GM12878 (cell line): ENCODE measurements at regions not wholly inside any gene's neighbourhood (a gene's known extent, or its start where the extent isn't known, plus 50 kb on each side); places are given as distances from the start of the nearest gene placed in this dataset.

Experiments
- ATAC-seq: fragments of 200-7000 bp; cut with Tn5 transposase; 3 replicates; pipeline ENCODE4 v1.9.1; 2020; ENCODE audit warnings: mild to moderate bottlenecking, moderate library complexity
- BruUV-seq: library from RNA; stranded (reverse); fragments of 400-500 nt; replicated peaks from 2 replicates; lab custom pipeline; 2021; lab: Mats Ljungman, UMichigan
- CTCF ChIA-PET: fragments of 300-600 bp; sonication (Branson Sonifier 250); formaldehyde crosslinking; extraction: SDS; loops from one replicate; lab custom pipeline; 2021; ENCODE audit warnings: inconsistent platforms; lab: Yijun Ruan, JAX
- POLR2A ChIA-PET: fragments of 350-600 bp; formaldehyde crosslinking; extraction: SDS; loops from one replicate; lab custom pipeline; 2021; ENCODE audit warnings: inconsistent platforms; lab: Charles Lee
- RAD21 ChIA-PET: fragments of 300-600 bp; sonication (Branson Sonifier 250); formaldehyde crosslinking; loops from one replicate; lab custom pipeline; 2023; ENCODE audit warnings: antibody characterized with exemption; ENCODE audit not compliant: unreplicated experiment; lab: Charles Lee
- SMC1A ChIA-PET: fragments of 300-600 bp; sonication (Branson Sonifier 250); formaldehyde crosslinking; loops from one replicate; lab custom pipeline; 2023; ENCODE audit not compliant: unreplicated experiment, uncharacterized antibody; lab: Charles Lee
- DNase-seq: peaks from one replicate; pipeline ENCODE4 v3.0.0-alpha.2; 2011; ENCODE audit warnings: low read depth, low spot score
- FAIRE-seq: peaks from 3 replicates; lab custom pipeline; 2011; peaks lifted over from hg19 to GRCh38; lab: Jason Lieb, UNC
- H2AFZ ChIP-seq: 2 replicates; pipeline ENCODE4 v1.6.0; 2011; ENCODE audit warnings: low read depth, low read length, control low read depth; ENCODE audit not compliant: control insufficient read depth
- H3K27ac ChIP-seq: 2 replicates; pipeline ENCODE4 v1.5.1; 2011; ENCODE audit warnings: control low read depth; ENCODE audit not compliant: control insufficient read depth, insufficient read depth
- H3K27me3 ChIP-seq, 2 experiments: replicated peaks in 1 of 2; 2 replicates each; pipeline versions ENCODE4 v1.6.0 to v1.6.1; 2011; ENCODE audit warnings: low read length in 1 of 2; ENCODE audit not compliant: control insufficient read depth in 2 of 2, insufficient read depth in 2 of 2
- H3K36me3 ChIP-seq, 2 experiments: 2 replicates each; pipeline ENCODE4 v1.5.1; 2011; ENCODE audit warnings: low read length in 1 of 2; ENCODE audit not compliant: control insufficient read depth in 2 of 2, insufficient read depth in 2 of 2
- H3K4me1 ChIP-seq: 2 replicates; pipeline ENCODE4 v1.6.1; 2011; ENCODE audit warnings: mild to moderate bottlenecking, low read length, moderate library complexity, mixed read lengths; ENCODE audit not compliant: control insufficient read depth, insufficient read depth
- H3K4me2 ChIP-seq: 2 replicates; pipeline ENCODE4 v1.6.0; 2011; ENCODE audit warnings: control low read depth; ENCODE audit not compliant: control insufficient read depth, insufficient read depth
- H3K4me3 ChIP-seq: fragments of 200-600 bp; sonication (generic); 2 replicates; pipeline ENCODE4 v1.5.1; 2016
- H3K79me2 ChIP-seq: 2 replicates; pipeline ENCODE4 v1.6.0; 2011; ENCODE audit warnings: low read length; ENCODE audit not compliant: control insufficient read depth, insufficient read depth
- H3K9ac ChIP-seq: 2 replicates; pipeline ENCODE4 v1.8.0; 2011; ENCODE audit warnings: low read length, control low read depth, mixed read lengths; ENCODE audit not compliant: control insufficient read depth, insufficient read depth
- H3K9me3 ChIP-seq: replicated peaks from 3 replicates; pipeline ENCODE4 v1.5.1; 2011; ENCODE audit warnings: mild to moderate bottlenecking, low read length; ENCODE audit not compliant: control insufficient read depth, insufficient read depth
- H4K20me1 ChIP-seq: 2 replicates; pipeline ENCODE4 v1.6.0; 2011; ENCODE audit not compliant: control insufficient read depth, insufficient read depth
- RAD21 ChIP-seq: IDR thresholded peaks from 2 replicates; pipeline ENCODE4 v1.6.1; 2011; ENCODE audit warnings: mild to moderate bottlenecking, low read depth, low read length, moderate library complexity; ENCODE audit not compliant: insufficient read depth
- SMAD1 ChIP-seq: fragments of 450-650 bp; IDR thresholded peaks from 2 replicates; pipeline ENCODE4 v1.6.1; 2018; ENCODE audit warnings: mild to moderate bottlenecking, low read depth; ENCODE audit not compliant: partially characterized antibody
- SMC3 ChIP-seq: IDR thresholded peaks from 2 replicates; pipeline ENCODE4 v1.6.1; 2011; ENCODE audit warnings: low read length, improper control_type of control experiment, borderline replicate concordance
- WGBS: methylation state at CpG from one replicate; pipeline ENCODE4 v1.1.6; 2016; ENCODE audit warnings: low lambda C conversion rate; ENCODE audit not compliant: insufficient replicate concordance, insufficient coverage; ENCODE audit errors: missing lambda C conversion rate; 5-methylcytosine and 5-hydroxymethylcytosine counted together
- in situ Hi-C: fragments of 300-500 bp; cut with MboI; formaldehyde crosslinking; loops from 9 replicates; pipeline ENCODE4 v1.14.3; 2018; ENCODE audit warnings: mixed read lengths
- intact Hi-C: fragments of 100-400 bp; cut with micrococcal nuclease; formaldehyde crosslinking; loops from one replicate; pipeline ENCODE4 v1.14.2; 2022; ENCODE audit not compliant: unreplicated experiment
- TF ChIP-seq, protein P1 (sequence below), 3 experiments: IDR thresholded peaks in 2 of 3; conservative IDR thresholded peaks in 1 of 3; 2 replicates each; pipeline ENCODE4 v1.5.1; 2011; ENCODE audit warnings: low read depth in 3 of 3, low read length in 3 of 3, mild to moderate bottlenecking in 3 of 3, control low read depth in 2 of 3, moderate library complexity in 2 of 3, inconsistent platforms in 1 of 3, mixed read lengths in 1 of 3; ENCODE audit not compliant: control insufficient read depth in 2 of 3, insufficient read depth in 1 of 3; ENCODE audit errors: extremely low read depth in 1 of 3

GRCh38 chr10:78937800-78938694, 130.7 kb upstream of the ZMIZ1 start:
- intact Hi-C loops (loop anchor here (1.0 kb wide), 1 partner anchor 257 kb away; no protein-coding TSS in a partner anchor), in situ Hi-C loops (no loop called here)
- H3K4me2 ChIP-seq: no peak overlapping the region
- no peak overlapping the region for H2AFZ ChIP-seq
- H4K20me1 ChIP-seq: no peaks in the 10 kb centered on the region; the same call in 1 of the 2 replicates
- POLR2A ChIA-PET: no interaction called here
- DNase-seq: no peak
- no peak overlapping the region for H3K4me3 ChIP-seq
- 19% methylated on average over 10 of the region's 10 CpGs for WGBS
- no TSS peak for BruUV-seq
- TF ChIP-seq SMAD1 (no peak), RAD21 (peak; percentile 41; the same call in 1 of the 2 replicates), SMC3 (peak; percentile 37)
- TF ChIP-seq, protein P1, sequence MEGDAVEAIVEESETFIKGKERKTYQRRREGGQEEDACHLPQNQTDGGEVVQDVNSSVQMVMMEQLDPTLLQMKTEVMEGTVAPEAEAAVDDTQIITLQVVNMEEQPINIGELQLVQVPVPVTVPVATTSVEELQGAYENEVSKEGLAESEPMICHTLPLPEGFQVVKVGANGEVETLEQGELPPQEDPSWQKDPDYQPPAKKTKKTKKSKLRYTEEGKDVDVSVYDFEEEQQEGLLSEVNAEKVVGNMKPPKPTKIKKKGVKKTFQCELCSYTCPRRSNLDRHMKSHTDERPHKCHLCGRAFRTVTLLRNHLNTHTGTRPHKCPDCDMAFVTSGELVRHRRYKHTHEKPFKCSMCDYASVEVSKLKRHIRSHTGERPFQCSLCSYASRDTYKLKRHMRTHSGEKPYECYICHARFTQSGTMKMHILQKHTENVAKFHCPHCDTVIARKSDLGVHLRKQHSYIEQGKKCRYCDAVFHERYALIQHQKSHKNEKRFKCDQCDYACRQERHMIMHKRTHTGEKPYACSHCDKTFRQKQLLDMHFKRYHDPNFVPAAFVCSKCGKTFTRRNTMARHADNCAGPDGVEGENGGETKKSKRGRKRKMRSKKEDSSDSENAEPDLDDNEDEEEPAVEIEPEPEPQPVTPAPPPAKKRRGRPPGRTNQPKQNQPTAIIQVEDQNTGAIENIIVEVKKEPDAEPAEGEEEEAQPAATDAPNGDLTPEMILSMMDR (IDR thresholded peaks at IDR 0.05 in 2 of 3, conservative IDR thresholded peaks at IDR 0.05 in 1 of 3; ENCODE audit: control insufficient read depth in 2 of 3, extremely low read depth in 1 of 3, insufficient read depth in 1 of 3, low read depth in 3 of 3, low read length in 3 of 3): peak; percentile 24 to 35 (median 29); a peak in 4 of 6 replicates
- SMC1A ChIA-PET: interaction anchor here (0.8 to 1.4 kb wide), 2 partner anchors 8 to 13 kb away, joined by 3 read pairs; no protein-coding TSS in a partner anchor
- no peaks in the 10 kb centered on the region for H3K4me1 ChIP-seq
- CTCF ChIA-PET: interaction anchor here (1.4 kb wide), 1 partner anchor 257 kb away, joined by 4 read pairs; no protein-coding TSS in a partner anchor
- H3K27ac ChIP-seq: no peak overlapping the region
- H3K36me3 ChIP-seq: no peaks in the 10 kb centered on the region
- RAD21 ChIA-PET: no interaction called here
- no peaks in the 10 kb centered on the region for H3K79me2 ChIP-seq
- H3K27me3 ChIP-seq: peaks cover 0 to 2% of the 10 kb centered on the region in 2 experiments; a peak in 2 of 4 replicates
- no peak overlapping the region for H3K9ac ChIP-seq
- peak; percentile 55 for ATAC-seq
- no peak for FAIRE-seq
- no peaks in the 10 kb centered on the region; the same call in 2 of the 3 replicates for H3K9me3 ChIP-seq
